OCI-LY1 (cell line): ENCODE measurements at regions not wholly inside any gene's neighbourhood (a gene's known extent, or its start where the extent isn't known, plus 50 kb on each side); places are given as distances from the start of the nearest gene placed in this dataset.

Source experiments
- H2AFZ ChIP-seq: fragments of 200-600 bp; sonication (generic), shearing (Covaris generic); 2 replicates; pipeline ENCODE4 v1.6.0; 2014; ENCODE audit warnings: antibody characterized with exemption, mild to moderate bottlenecking, low read length
- H3F3A ChIP-seq: fragments of 200-600 bp; sonication (generic), shearing (Covaris generic); 2 replicates; pipeline ENCODE4 v1.6.0; 2014; ENCODE audit warnings: mild to moderate bottlenecking, antibody characterized with exemption, low read length, moderate library complexity; ENCODE audit not compliant: insufficient read depth
- H3K27ac ChIP-seq: fragments of 200-600 bp; sonication (generic); 2 replicates; pipeline ENCODE4 v1.5.1; 2014; ENCODE audit warnings: low read length, mixed run types, mild to moderate bottlenecking, low read depth; ENCODE audit not compliant: poor library complexity, severe bottlenecking
- H3K27me3 ChIP-seq: fragments of 200-600 bp; sonication (generic); 2 replicates; pipeline ENCODE4 v1.6.0; 2014; ENCODE audit warnings: antibody characterized with exemption, mild to moderate bottlenecking, low read length, moderate library complexity; ENCODE audit not compliant: insufficient read depth
- H3K36me3 ChIP-seq: fragments of 200-600 bp; sonication (generic); 2 replicates; pipeline ENCODE4 v1.6.1; 2014; ENCODE audit warnings: mild to moderate bottlenecking, antibody characterized with exemption, low read length, moderate library complexity, mixed read lengths; ENCODE audit not compliant: insufficient read depth
- H3K4me1 ChIP-seq: fragments of 200-600 bp; sonication (generic); 2 replicates; pipeline ENCODE4 v1.5.1; 2014; ENCODE audit warnings: mild to moderate bottlenecking, low read length, moderate library complexity; ENCODE audit not compliant: insufficient read depth, severe bottlenecking
- H3K4me2 ChIP-seq: fragments of 200-600 bp; sonication (generic), shearing (Covaris generic); 2 replicates; pipeline ENCODE4 v1.6.1; 2014; ENCODE audit warnings: low read length
- H3K4me3 ChIP-seq: fragments of 200-600 bp; sonication (generic); 2 replicates; pipeline ENCODE4 v1.5.1; 2014; ENCODE audit warnings: low read length, low read depth, mild to moderate bottlenecking, mixed read lengths; ENCODE audit not compliant: poor library complexity, severe bottlenecking
- H3K79me2 ChIP-seq: fragments of 200-600 bp; shearing (Covaris generic); 2 replicates; pipeline ENCODE4 v1.6.1; 2016; ENCODE audit warnings: mixed run types, low read length, mixed read lengths; ENCODE audit not compliant: insufficient read depth
- H3K9ac ChIP-seq: fragments of 200-600 bp; sonication (generic), shearing (Covaris generic); 2 replicates; pipeline ENCODE4 v1.6.1; 2014; ENCODE audit warnings: mild to moderate bottlenecking, low read length, mixed read lengths
- H3K9me2 ChIP-seq: fragments of 200-600 bp; sonication (generic), shearing (Covaris generic); 2 replicates; pipeline ENCODE4 v1.6.1; 2014; ENCODE audit warnings: low read depth, mild to moderate bottlenecking, low read length, mixed read lengths
- H3K9me3 ChIP-seq: fragments of 200-600 bp; shearing (Covaris generic); 2 replicates; pipeline ENCODE4 v1.6.1; 2014; ENCODE audit warnings: low read length, mixed read lengths
- H4K20me1 ChIP-seq: fragments of 200-600 bp; sonication (generic), shearing (Covaris generic); 2 replicates; pipeline ENCODE4 v1.6.0; 2016; ENCODE audit warnings: mild to moderate bottlenecking, low read length; ENCODE audit not compliant: insufficient read depth
- CTCF ChIP-seq: fragments of 200-600 bp; sonication (generic), shearing (Covaris generic); IDR thresholded peaks from 2 replicates; pipeline ENCODE4 v1.5.1; 2017; ENCODE audit warnings: mild to moderate bottlenecking, antibody characterized with exemption, low read length, moderate library complexity, mixed read lengths
- EZH2 ChIP-seq: fragments of 200-600 bp; sonication (generic), shearing (Covaris generic); IDR thresholded peaks from 2 replicates; pipeline ENCODE4 v1.8.0; 2017; ENCODE audit warnings: borderline replicate concordance, mixed run types, mild to moderate bottlenecking, antibody characterized with exemption, low read length, moderate library complexity, mixed read lengths

- H3K79me2 ChIP-seq, result no peaks in the 10 kb centered on the region
- no peak overlapping the region for H3K4me3 ChIP-seq
- H2AFZ ChIP-seq, result no peak overlapping the region
- H4K20me1 ChIP-seq, result no peaks in the 10 kb centered on the region
- H3K36me3 ChIP-seq, result no peaks in the 10 kb centered on the region
- H3K9me3 ChIP-seq, result no peaks in the 10 kb centered on the region
- H3K27me3 ChIP-seq, result 0 out of 2 replicates have a peak, but pooled peaks cover 3% of the 10 kb centered on the region
- H3F3A ChIP-seq, result no peaks in the 10 kb centered on the region
- no peaks in the 10 kb centered on the region for H3K9me2 ChIP-seq
- H3K9ac ChIP-seq, result no peak overlapping the region
- H3K27ac ChIP-seq, result no peak overlapping the region
- no peaks in the 10 kb centered on the region for H3K4me1 ChIP-seq
- no peak overlapping the region for H3K4me2 ChIP-seq
- no peak for TF ChIP-seq CTCF
- TF ChIP-seq EZH2, result no peak
These were observed 88.0 kb upstream of the PLXNA2 start for GRCh38 chr1:208332036-208332773.

- no peak overlapping the region for H2AFZ ChIP-seq
- 0 out of 2 replicates have a peak, but pooled peaks cover 3% of the 10 kb centered on the region for H3K27me3 ChIP-seq
- no peak overlapping the region for H3K27ac ChIP-seq
These were observed 88.6 kb upstream of the PLXNA2 start for GRCh38 chr1:208332774-208333126.

GRCh38 chr1:208333676-208334075 lies 89.5 kb upstream of the PLXNA2 start:
- no peaks in the 10 kb centered on the region for H3K4me1 ChIP-seq
- no peak overlapping the region for H2AFZ ChIP-seq
- no peak overlapping the region for H3K9ac ChIP-seq
- H3K4me2 ChIP-seq, result no peak overlapping the region
- H3K27ac ChIP-seq, result no peak overlapping the region
- H3K79me2 ChIP-seq, result no peaks in the 10 kb centered on the region
- H3K9me3 ChIP-seq, result no peaks in the 10 kb centered on the region
- 0 out of 2 replicates have a peak, but pooled peaks cover 3% of the 10 kb centered on the region for H3K27me3 ChIP-seq
- H4K20me1 ChIP-seq, result no peaks in the 10 kb centered on the region
- H3K4me3 ChIP-seq, result no peak overlapping the region
- H3K9me2 ChIP-seq, result no peaks in the 10 kb centered on the region
- H3F3A ChIP-seq, result no peaks in the 10 kb centered on the region
- TF ChIP-seq CTCF (no peak), EZH2 (no peak)
- H3K36me3 ChIP-seq, result no peaks in the 10 kb centered on the region

More at GRCh38 chr1:208332774-208333126, 88.6 kb upstream of the PLXNA2 start:
- Histone ChIP-seq H3K4me3 (no peak overlapping the region), H3K36me3 (no peaks in the 10 kb centered on the region), H3K9ac (no peak overlapping the region), H3F3A (no peaks in the 10 kb centered on the region), H3K4me2 (no peak overlapping the region), H4K20me1 (no peaks in the 10 kb centered on the region), H3K4me1 (no peaks in the 10 kb centered on the region), H3K79me2 (no peaks in the 10 kb centered on the region), H3K9me2 (no peaks in the 10 kb centered on the region), H3K9me3 (no peaks in the 10 kb centered on the region)
- TF ChIP-seq CTCF (no peak), EZH2 (no peak)
